Astrocyte (in vitro differentiated cells and primary cell): ENCODE measurements at regions not wholly inside any gene's neighbourhood (a gene's known extent, or its start where the extent isn't known, plus 50 kb on each side); places are given as distances from the start of the nearest gene placed in this dataset.

Experiments
- DNase-seq: peaks from one replicate; pipeline ENCODE4 v3.0.0-alpha.2; 2010; ENCODE audit warnings: low read depth
- FAIRE-seq: peaks from 2 replicates; lab custom pipeline; 2011; peaks lifted over from hg19 to GRCh38; lab: Jason Lieb, UNC
- H2AFZ ChIP-seq: 2 replicates; pipeline ENCODE4 v1.6.0; 2012; ENCODE audit warnings: low read depth, low read length, inconsistent platforms
- H3K27ac ChIP-seq: 2 replicates; pipeline ENCODE4 v1.5.1; 2011; ENCODE audit warnings: low read depth, low read length, inconsistent platforms
- H3K27me3 ChIP-seq: 2 replicates; pipeline ENCODE4 v1.6.0; 2011; ENCODE audit warnings: low read length, inconsistent platforms; ENCODE audit not compliant: insufficient read depth
- H3K36me3 ChIP-seq: 2 replicates; pipeline ENCODE4 v1.5.1; 2011; ENCODE audit warnings: low read length, inconsistent platforms; ENCODE audit not compliant: insufficient read depth
- H3K4me1 ChIP-seq: 2 replicates; pipeline ENCODE4 v1.5.1; 2011; ENCODE audit warnings: low read length, inconsistent platforms; ENCODE audit not compliant: insufficient read depth
- H3K4me2 ChIP-seq: 2 replicates; pipeline ENCODE4 v1.6.0; 2012; ENCODE audit warnings: low read length, inconsistent platforms
- H3K4me3 ChIP-seq: 2 replicates; pipeline ENCODE4 v1.5.1; 2011; ENCODE audit warnings: low read depth, mild to moderate bottlenecking, low read length, inconsistent platforms; ENCODE audit not compliant: insufficient read depth
- H3K79me2 ChIP-seq: 2 replicates; pipeline ENCODE4 v1.6.0; 2012; ENCODE audit warnings: mild to moderate bottlenecking, low read length, inconsistent platforms; ENCODE audit not compliant: insufficient read depth
- H3K9ac ChIP-seq: 2 replicates; pipeline ENCODE4 v1.6.0; 2012; ENCODE audit warnings: mild to moderate bottlenecking, low read length, inconsistent platforms
- H3K9me3 ChIP-seq: 2 replicates; pipeline ENCODE4 v1.5.1; 2012; ENCODE audit warnings: low read depth, mild to moderate bottlenecking, low read length, inconsistent platforms; ENCODE audit not compliant: insufficient read depth
- H4K20me1 ChIP-seq: 2 replicates; pipeline ENCODE4 v1.6.0; 2012; ENCODE audit warnings: low read length, inconsistent platforms; ENCODE audit not compliant: insufficient read depth
- H3K27ac Mint-ChIP-seq: one replicate; pipeline ENCODE4 v1.8.0; 2021; ENCODE audit warnings: mild to moderate bottlenecking, mixed read lengths; ENCODE audit not compliant: unreplicated experiment
- H3K27me3 Mint-ChIP-seq: one replicate; pipeline ENCODE4 v1.8.0; 2021; ENCODE audit warnings: low read depth, mixed read lengths; ENCODE audit not compliant: unreplicated experiment
- H3K36me3 Mint-ChIP-seq: one replicate; pipeline ENCODE4 v1.8.0; 2021; ENCODE audit warnings: low read depth, mixed read lengths; ENCODE audit not compliant: unreplicated experiment
- H3K4me1 Mint-ChIP-seq: one replicate; pipeline ENCODE4 v1.8.0; 2021; ENCODE audit warnings: low read depth, mixed read lengths; ENCODE audit not compliant: unreplicated experiment
- H3K4me3 Mint-ChIP-seq: one replicate; pipeline ENCODE4 v1.8.0; 2021; ENCODE audit warnings: mild to moderate bottlenecking, moderate library complexity, mixed read lengths; ENCODE audit not compliant: unreplicated experiment
- H3K9me3 Mint-ChIP-seq: one replicate; pipeline ENCODE4 v1.8.0; 2021; ENCODE audit warnings: mild to moderate bottlenecking, mixed read lengths; ENCODE audit not compliant: unreplicated experiment
- CTCF ChIP-seq: IDR thresholded peaks from 2 replicates; pipeline ENCODE4 v1.5.1; 2011; ENCODE audit warnings: low read depth, mild to moderate bottlenecking, inconsistent platforms, low read length, moderate library complexity; ENCODE audit not compliant: insufficient read depth
- EZH2 ChIP-seq: IDR thresholded peaks from 2 replicates; pipeline ENCODE4 v1.6.1; 2012; ENCODE audit warnings: mild to moderate bottlenecking, low read length, inconsistent platforms; ENCODE audit not compliant: insufficient read depth

GRCh38 chr2:236459393-236459792 is 110.2 kb upstream of the ACKR3 start:
- no peak for TF ChIP-seq CTCF
- no peak for TF ChIP-seq EZH2
- Histone ChIP-seq H3K27ac (no peak overlapping the region), H3K4me3 (no peak overlapping the region), H2AFZ (no peak overlapping the region), H3K4me2 (no peak overlapping the region), H3K27me3 (no peaks in the 10 kb centered on the region), H3K9ac (no peak overlapping the region), H3K79me2 (no peaks in the 10 kb centered on the region), H3K36me3 (no peaks in the 10 kb centered on the region), H3K9me3 (peaks cover 4% of the 10 kb centered on the region), H3K4me1 (no peaks in the 10 kb centered on the region), H4K20me1 (no peaks in the 10 kb centered on the region)
- DNase-seq (no peak), FAIRE-seq (no peak)
- Mint-ChIP-seq H3K4me1 (no peaks in the 10 kb centered on the region), H3K4me3 (no peak overlapping the region), H3K27ac (no peak overlapping the region), H3K36me3 (no peaks in the 10 kb centered on the region), H3K27me3 (peaks cover 9% of the 10 kb centered on the region), H3K9me3 (peaks cover 10% of the 10 kb centered on the region)

DNA sequence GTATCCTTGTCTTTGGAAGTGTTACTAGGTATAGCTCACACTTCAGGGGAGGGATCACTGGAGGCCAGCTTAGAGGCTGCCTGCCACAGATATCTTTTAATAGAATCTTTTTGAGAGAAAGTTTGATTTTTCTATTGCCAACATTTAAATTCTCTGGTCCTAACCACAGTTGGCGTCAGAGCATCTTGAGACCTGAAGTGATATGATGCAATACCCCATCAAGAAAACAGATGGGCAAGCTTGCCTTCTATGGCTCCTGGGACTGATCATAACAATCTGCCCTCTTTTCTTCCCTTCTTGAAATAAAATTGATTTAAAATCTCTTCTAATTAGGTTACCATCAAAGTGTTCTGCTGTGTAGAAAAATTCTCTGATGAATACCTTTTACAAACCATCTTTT is 105.5 kb upstream of the ACKR3 start:
- H3K4me2 ChIP-seq: no peak overlapping the region
- H3K27me3 Mint-ChIP-seq: no peaks in the 10 kb centered on the region
- H3K79me2 ChIP-seq: no peaks in the 10 kb centered on the region
- FAIRE-seq: no peak
- H3K4me1 Mint-ChIP-seq: no peaks in the 10 kb centered on the region
- no peak overlapping the region for H3K4me3 ChIP-seq
- peaks cover 4% of the 10 kb centered on the region for H3K9me3 ChIP-seq
- no peaks in the 10 kb centered on the region for H3K36me3 ChIP-seq
- no peak overlapping the region for H3K9ac ChIP-seq
- no peaks in the 10 kb centered on the region for H3K27me3 ChIP-seq
- H4K20me1 ChIP-seq: no peaks in the 10 kb centered on the region
- no peaks in the 10 kb centered on the region for H3K4me1 ChIP-seq
- H3K36me3 Mint-ChIP-seq: peaks cover 4% of the 10 kb centered on the region
- peaks cover 20% of the 10 kb centered on the region for H3K9me3 Mint-ChIP-seq
- H3K27ac Mint-ChIP-seq: no peak overlapping the region
- no peak overlapping the region for H3K4me3 Mint-ChIP-seq
- H3K27ac ChIP-seq: no peak overlapping the region
- DNase-seq: no peak
- no peak overlapping the region for H2AFZ ChIP-seq
- TF ChIP-seq EZH2 (no peak), CTCF (no peak)

DNA sequence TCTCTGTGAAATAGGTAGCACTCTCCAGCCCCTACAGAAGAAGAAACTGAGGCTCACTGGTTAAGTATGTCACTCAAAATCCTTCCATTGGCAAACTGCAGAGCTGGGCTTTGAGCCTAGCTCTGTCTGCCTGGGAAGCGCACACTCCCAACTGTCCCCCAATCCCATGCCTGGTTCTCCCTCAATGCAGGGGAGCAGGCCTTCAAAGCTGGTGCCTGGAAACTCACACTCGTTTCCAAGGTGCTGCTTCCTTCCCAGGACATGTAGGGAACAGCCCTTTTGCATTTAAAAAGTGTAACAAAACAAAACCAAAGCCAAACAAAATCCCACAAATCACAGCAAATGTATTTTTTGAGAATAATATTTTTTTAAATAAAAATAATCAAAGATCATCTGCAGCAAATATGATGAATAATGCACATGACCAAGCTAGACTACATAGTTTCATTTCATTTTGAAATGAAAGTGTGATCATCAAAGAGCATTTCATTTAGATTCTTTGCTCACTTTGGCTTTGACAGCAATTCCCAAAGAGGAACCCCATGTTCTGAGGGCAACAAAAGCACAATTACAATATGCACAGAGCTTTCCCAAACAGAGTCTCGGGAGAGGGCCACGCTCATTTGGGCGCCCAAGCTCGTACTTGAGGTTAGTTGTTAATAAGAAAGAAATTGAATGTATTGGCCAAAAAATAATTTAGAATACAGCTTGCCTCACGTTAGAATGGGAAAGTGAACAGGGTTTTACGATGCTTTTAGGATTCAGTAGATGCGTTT is 96.7 kb upstream of the ACKR3 start:
- H3K4me3 ChIP-seq: no peak overlapping the region
- H3K9ac ChIP-seq: no peak overlapping the region
- H3K4me2 ChIP-seq: no peak overlapping the region
- H3K27me3 ChIP-seq: peaks cover 4% of the 10 kb centered on the region
- no peaks in the 10 kb centered on the region for H3K79me2 ChIP-seq
- DNase-seq: no peak
- H3K27ac ChIP-seq: no peak overlapping the region
- TF ChIP-seq CTCF: no peak
- TF ChIP-seq EZH2: no peak
- H3K27ac Mint-ChIP-seq: no peak overlapping the region
- no peaks in the 10 kb centered on the region for H3K4me1 ChIP-seq
- no peaks in the 10 kb centered on the region for H3K4me1 Mint-ChIP-seq
- no peaks in the 10 kb centered on the region for H3K9me3 Mint-ChIP-seq
- H3K36me3 Mint-ChIP-seq: no peaks in the 10 kb centered on the region
- no peaks in the 10 kb centered on the region for H4K20me1 ChIP-seq
- no peak overlapping the region for H2AFZ ChIP-seq
- FAIRE-seq: no peak
- no peaks in the 10 kb centered on the region for H3K9me3 ChIP-seq
- H3K27me3 Mint-ChIP-seq: peaks cover 2% of the 10 kb centered on the region
- no peaks in the 10 kb centered on the region for H3K36me3 ChIP-seq
- no peak overlapping the region for H3K4me3 Mint-ChIP-seq
